ENCODE measurements at regions not wholly inside any gene's neighbourhood (a gene's known extent, or its start where the extent isn't known, plus 50 kb on each side); places are given as distances from the start of the nearest gene placed in this dataset.

- Histone ChIP-seq H3K4me3 (ENCODE audit: low read length) (no peak overlapping the region), H3K27me3 (ENCODE audit: control insufficient read depth, insufficient read depth, low read length) (no peaks in the 10 kb centered on the region), H3K4me1 (ENCODE audit: control insufficient read depth, low read depth, low read length) (no peaks in the 10 kb centered on the region), H3K27ac (ENCODE audit: low read length) (no peak overlapping the region), H3K36me3 (ENCODE audit: control insufficient read depth, low read depth, low read length) (no peaks in the 10 kb centered on the region), H3K9me3 (ENCODE audit: control insufficient read depth, low read depth, low read length) (no peaks in the 10 kb centered on the region), H3K9ac (ENCODE audit: low read length) (no peak overlapping the region)
Measured at GRCh38 chr5:2123874-2124273, 241.1 kb upstream of the IRX4 start.

GRCh38 chr5:2120361-2120760, 237.6 kb upstream of the IRX4 start:
- Histone ChIP-seq H3K27ac (ENCODE audit: low read length) (no peak overlapping the region), H3K27me3 (ENCODE audit: control insufficient read depth, insufficient read depth, low read length) (no peaks in the 10 kb centered on the region), H3K36me3 (ENCODE audit: control insufficient read depth, low read depth, low read length) (no peaks in the 10 kb centered on the region), H3K9ac (ENCODE audit: low read length) (no peak overlapping the region), H3K4me1 (ENCODE audit: control insufficient read depth, low read depth, low read length) (no peaks in the 10 kb centered on the region), H3K4me3 (ENCODE audit: low read length) (no peak overlapping the region), H3K9me3 (ENCODE audit: control insufficient read depth, low read depth, low read length) (no peaks in the 10 kb centered on the region)

GRCh38 chr5:2119573-2119972, 236.8 kb upstream of the IRX4 start:
- H3K27me3 ChIP-seq (ENCODE audit: control insufficient read depth, insufficient read depth, low read length) = no peaks in the 10 kb centered on the region

GRCh38 chr5:2113348-2114131, 230.8 kb upstream of the IRX4 start:
- Histone ChIP-seq H3K9me3 (ENCODE audit: control insufficient read depth, low read depth, low read length) (no peaks in the 10 kb centered on the region), H3K4me1 (ENCODE audit: control insufficient read depth, low read depth, low read length) (no peaks in the 10 kb centered on the region), H3K36me3 (ENCODE audit: control insufficient read depth, low read depth, low read length) (no peaks in the 10 kb centered on the region), H3K9ac (ENCODE audit: low read length) (no peak overlapping the region), H3K27me3 (ENCODE audit: control insufficient read depth, insufficient read depth, low read length) (no peaks in the 10 kb centered on the region), H3K27ac (ENCODE audit: low read length) (no peak overlapping the region), H3K4me3 (ENCODE audit: low read length) (no peak overlapping the region)

More at GRCh38 chr5:2119573-2119972, 236.8 kb upstream of the IRX4 start:
- Histone ChIP-seq H3K36me3 (ENCODE audit: control insufficient read depth, low read depth, low read length) (no peaks in the 10 kb centered on the region), H3K27ac (ENCODE audit: low read length) (no peak overlapping the region), H3K9me3 (ENCODE audit: control insufficient read depth, low read depth, low read length) (no peaks in the 10 kb centered on the region), H3K4me1 (ENCODE audit: control insufficient read depth, low read depth, low read length) (no peaks in the 10 kb centered on the region), H3K4me3 (ENCODE audit: low read length) (no peak overlapping the region), H3K9ac (ENCODE audit: low read length) (no peak overlapping the region)

- Histone ChIP-seq H3K4me1 (ENCODE audit: control insufficient read depth, low read depth, low read length) (no peaks in the 10 kb centered on the region), H3K36me3 (ENCODE audit: control insufficient read depth, low read depth, low read length) (no peaks in the 10 kb centered on the region), H3K27me3 (ENCODE audit: control insufficient read depth, insufficient read depth, low read length) (no peaks in the 10 kb centered on the region), H3K27ac (ENCODE audit: low read length) (no peak overlapping the region), H3K9ac (ENCODE audit: low read length) (no peak overlapping the region), H3K4me3 (ENCODE audit: low read length) (no peak overlapping the region), H3K9me3 (ENCODE audit: control insufficient read depth, low read depth, low read length) (no peaks in the 10 kb centered on the region)
Measured at GRCh38 chr5:2112173-2113025, 229.7 kb upstream of the IRX4 start.

- Histone ChIP-seq H3K4me1 (ENCODE audit: control insufficient read depth, low read depth, low read length) (no peaks in the 10 kb centered on the region), H3K36me3 (ENCODE audit: control insufficient read depth, low read depth, low read length) (no peaks in the 10 kb centered on the region), H3K27ac (ENCODE audit: low read length) (no peak overlapping the region), H3K27me3 (ENCODE audit: control insufficient read depth, insufficient read depth, low read length) (no peaks in the 10 kb centered on the region), H3K4me3 (ENCODE audit: low read length) (no peak overlapping the region), H3K9me3 (ENCODE audit: control insufficient read depth, low read depth, low read length) (no peaks in the 10 kb centered on the region), H3K9ac (ENCODE audit: low read length) (no peak overlapping the region)
Measured at GRCh38 chr5:2111569-2112105, 228.9 kb upstream of the IRX4 start.

DNA sequence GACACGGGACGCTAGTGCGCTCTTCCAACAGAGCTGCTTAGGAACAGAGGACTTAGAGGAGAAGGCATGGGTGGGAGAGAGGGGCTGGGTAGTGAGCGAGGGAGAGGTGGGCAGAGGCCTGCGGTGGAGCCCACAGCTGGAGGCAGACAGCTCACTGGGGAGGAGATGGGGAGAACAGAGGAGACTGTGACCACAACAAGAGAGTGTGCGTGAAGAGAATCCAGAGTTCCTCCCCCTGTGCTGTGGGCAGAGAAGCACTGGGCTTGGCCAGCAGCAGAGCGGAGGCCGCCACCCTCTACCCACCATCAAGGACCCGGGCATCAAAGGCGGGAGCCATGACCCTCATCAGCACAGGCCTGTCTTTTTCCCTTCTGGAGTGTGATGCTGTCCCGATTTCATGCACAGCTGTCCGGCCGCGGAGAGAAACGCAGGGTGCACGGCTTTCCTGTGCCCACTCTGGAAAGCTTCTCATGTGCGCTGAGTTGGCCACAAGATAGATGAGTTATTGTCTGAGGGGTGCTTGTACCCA, 228.3 kb upstream of the IRX4 start:
- Histone ChIP-seq H3K9me3 (ENCODE audit: control insufficient read depth, low read depth, low read length) (no peaks in the 10 kb centered on the region), H3K27me3 (ENCODE audit: control insufficient read depth, insufficient read depth, low read length) (no peaks in the 10 kb centered on the region), H3K4me1 (ENCODE audit: control insufficient read depth, low read depth, low read length) (no peaks in the 10 kb centered on the region), H3K4me3 (ENCODE audit: low read length) (no peak overlapping the region), H3K36me3 (ENCODE audit: control insufficient read depth, low read depth, low read length) (no peaks in the 10 kb centered on the region), H3K27ac (ENCODE audit: low read length) (no peak overlapping the region), H3K9ac (ENCODE audit: low read length) (no peak overlapping the region)

- no peak overlapping the region for H3K27ac ChIP-seq (ENCODE audit: low read length)
- H3K36me3 ChIP-seq (ENCODE audit: control insufficient read depth, low read depth, low read length) = no peaks in the 10 kb centered on the region
- no peak overlapping the region for H3K9ac ChIP-seq (ENCODE audit: low read length)
- H3K27me3 ChIP-seq (ENCODE audit: control insufficient read depth, insufficient read depth, low read length) = no peaks in the 10 kb centered on the region
- no peaks in the 10 kb centered on the region for H3K4me1 ChIP-seq (ENCODE audit: control insufficient read depth, low read depth, low read length)
- H3K4me3 ChIP-seq (ENCODE audit: low read length) = no peak overlapping the region
- H3K9me3 ChIP-seq (ENCODE audit: control insufficient read depth, low read depth, low read length) = no peaks in the 10 kb centered on the region
Measured at GRCh38 chr5:2110137-2110933, 227.6 kb upstream of the IRX4 start.

GRCh38 chr5:2109566-2109965, 226.8 kb upstream of the IRX4 start:
- Histone ChIP-seq H3K27ac (ENCODE audit: low read length) (no peak overlapping the region), H3K27me3 (ENCODE audit: control insufficient read depth, insufficient read depth, low read length) (no peaks in the 10 kb centered on the region)

DNA sequence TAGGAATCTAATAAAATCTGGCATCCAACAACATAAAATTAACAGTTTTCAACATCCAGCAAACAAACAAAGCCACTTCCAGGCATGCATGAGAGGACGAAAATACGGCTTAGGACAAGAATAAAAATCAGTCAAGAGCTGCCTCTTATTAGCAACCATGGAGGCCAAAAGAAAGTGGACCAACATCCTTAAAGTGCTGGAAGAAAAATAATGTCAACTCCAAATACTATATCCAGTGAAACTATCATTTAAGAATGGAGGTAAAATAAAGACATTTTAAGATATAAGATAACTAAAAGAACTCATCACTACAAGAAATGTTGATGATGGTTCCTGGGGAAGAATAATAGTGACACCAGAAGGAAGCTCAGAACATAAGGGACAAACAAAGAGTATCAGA, 224.0 kb upstream of the IRX4 start:
- Histone ChIP-seq H3K27ac (ENCODE audit: low read length) (no peak overlapping the region), H3K9me3 (ENCODE audit: control insufficient read depth, low read depth, low read length) (no peaks in the 10 kb centered on the region), H3K4me3 (ENCODE audit: low read length) (no peak overlapping the region), H3K27me3 (ENCODE audit: control insufficient read depth, insufficient read depth, low read length) (no peaks in the 10 kb centered on the region), H3K36me3 (ENCODE audit: control insufficient read depth, low read depth, low read length) (no peaks in the 10 kb centered on the region), H3K9ac (ENCODE audit: low read length) (no peak overlapping the region), H3K4me1 (ENCODE audit: control insufficient read depth, low read depth, low read length) (no peaks in the 10 kb centered on the region)

More at GRCh38 chr5:2109566-2109965, 226.8 kb upstream of the IRX4 start:
- Histone ChIP-seq H3K9me3 (ENCODE audit: control insufficient read depth, low read depth, low read length) (no peaks in the 10 kb centered on the region), H3K9ac (ENCODE audit: low read length) (no peak overlapping the region), H3K4me3 (ENCODE audit: low read length) (no peak overlapping the region), H3K4me1 (ENCODE audit: control insufficient read depth, low read depth, low read length) (no peaks in the 10 kb centered on the region), H3K36me3 (ENCODE audit: control insufficient read depth, low read depth, low read length) (no peaks in the 10 kb centered on the region)

GRCh38 chr5:2105141-2105540, 222.4 kb upstream of the IRX4 start:
- no peaks in the 10 kb centered on the region for H3K4me1 ChIP-seq (ENCODE audit: control insufficient read depth, low read depth, low read length)
- H3K27me3 ChIP-seq (ENCODE audit: control insufficient read depth, insufficient read depth, low read length) = no peaks in the 10 kb centered on the region
- no peaks in the 10 kb centered on the region for H3K9me3 ChIP-seq (ENCODE audit: control insufficient read depth, low read depth, low read length)
- no peak overlapping the region for H3K4me3 ChIP-seq (ENCODE audit: low read length)
- H3K9ac ChIP-seq (ENCODE audit: low read length) = no peak overlapping the region
- no peak overlapping the region for H3K27ac ChIP-seq (ENCODE audit: low read length)
- H3K36me3 ChIP-seq (ENCODE audit: control insufficient read depth, low read depth, low read length) = no peaks in the 10 kb centered on the region
